B cell (primary cell): ENCODE measurements at regions not wholly inside any gene's neighbourhood (a gene's known extent, or its start where the extent isn't known, plus 50 kb on each side); places are given as distances from the start of the nearest gene placed in this dataset.

ENCODE experiments used
- ATAC-seq: fragments of 200-7000 bp; cut with Tn5 transposase; one replicate; pipeline ENCODE4 v1.10.0; 2021; ENCODE audit warnings: low read depth, mild to moderate bottlenecking, moderate number of reproducible peaks, moderate library complexity
- CTCF ChIA-PET: fragments of 350-600 bp; sonication (Branson Sonifier 250); formaldehyde crosslinking; loops from one replicate; lab custom pipeline; 2021; ENCODE audit warnings: antibody characterized with exemption, inconsistent platforms; lab: Charles Lee
- POLR2A ChIA-PET: fragments of 350-600 bp; sonication (Branson Sonifier 250); formaldehyde crosslinking; loops from one replicate; lab custom pipeline; 2021; ENCODE audit warnings: antibody characterized with exemption; lab: Charles Lee
- DNase-seq: peaks from one replicate; pipeline ENCODE4 v3.0.0; 2013
- H2AFZ ChIP-seq: 2 replicates; pipeline ENCODE4 v1.6.1; 2012; ENCODE audit warnings: mild to moderate bottlenecking, low read depth, low read length; ENCODE audit not compliant: insufficient read depth, poor library complexity, severe bottlenecking
- H3K27ac ChIP-seq, 2 donors: 1 replicate in 1 of 2; 2 replicates in 1 of 2; pipeline ENCODE4 v1.5.1; 2012 to 2013; ENCODE audit warnings: low read length in 2 of 2, mild to moderate bottlenecking in 2 of 2, moderate library complexity in 1 of 2
- H3K27me3 ChIP-seq, 4 experiments: fragments of 200-600 bp in 1 of 4; sonication (generic) in 1 of 4; replicated peaks in 1 of 4; 1 replicate in 2 of 4; 2 replicates in 2 of 4; pipeline versions ENCODE4 v1.6.1 to v1.7.0; 2013 to 2016; ENCODE audit warnings: low read length in 3 of 4, mild to moderate bottlenecking in 2 of 4, mixed read lengths in 1 of 4, moderate library complexity in 1 of 4; ENCODE audit not compliant: insufficient read depth in 4 of 4, control insufficient read depth in 3 of 4; ENCODE audit errors: control extremely low read depth in 1 of 4
- H3K36me3 ChIP-seq, 2 experiments: replicated peaks in 1 of 2; 1 replicate in 1 of 2; 2 replicates in 1 of 2; pipeline versions ENCODE4 v1.6.1 to v1.7.1; 2013; ENCODE audit warnings: low read length in 1 of 2; ENCODE audit not compliant: insufficient read depth in 2 of 2, control insufficient read depth in 1 of 2; ENCODE audit errors: control extremely low read depth in 1 of 2, extremely low read depth in 1 of 2
- H3K4me1 ChIP-seq, 2 donors: fragments of 200-600 bp in 1 of 2; sonication (generic) in 1 of 2; 1 replicate in 1 of 2; 2 replicates in 1 of 2; pipeline versions ENCODE4 v1.5.1 to v1.6.1; 2013 to 2017; ENCODE audit warnings: low read length in 2 of 2; ENCODE audit not compliant: control insufficient read depth in 2 of 2, insufficient read depth in 2 of 2
- H3K4me2 ChIP-seq: replicated peaks from 2 replicates; pipeline ENCODE3; 2012; ENCODE audit warnings: mild to moderate bottlenecking, low read depth, low read length; ENCODE audit not compliant: poor library complexity, severe bottlenecking
- H3K4me3 ChIP-seq, 5 experiments: fragments of 200-600 bp in 1 of 5; sonication (generic) in 1 of 5; 1 replicate in 3 of 5; 2 replicates in 2 of 5; pipeline versions ENCODE4 v1.5.1 to v1.7.0; 2011 to 2016; ENCODE audit warnings: low read length in 4 of 5, mild to moderate bottlenecking in 4 of 5, low read depth in 2 of 5, control low read depth in 1 of 5, moderate library complexity in 1 of 5; ENCODE audit not compliant: insufficient read depth in 1 of 5; ENCODE audit errors: control extremely low read depth in 1 of 5, extremely low read depth in 1 of 5
- H3K79me2 ChIP-seq: fragments of 200-600 bp; sonication (generic); one replicate; pipeline ENCODE4 v1.6.0; 2016; ENCODE audit warnings: low read length; ENCODE audit not compliant: control insufficient read depth, insufficient read depth
- H3K9ac ChIP-seq: fragments of 200-600 bp; sonication (generic); 2 replicates; pipeline ENCODE4 v1.6.1; 2017; ENCODE audit warnings: mild to moderate bottlenecking, low read length, moderate library complexity
- H3K9me3 ChIP-seq, 3 donors: one replicate each; pipeline versions ENCODE4 v1.6.1 to v1.7.1; 2013; ENCODE audit warnings: low read length in 2 of 3; ENCODE audit not compliant: control insufficient read depth in 2 of 3, insufficient read depth in 1 of 3; ENCODE audit errors: control extremely low read depth in 1 of 3
- H4K20me1 ChIP-seq: 2 replicates; pipeline ENCODE4 v1.6.0; 2012; ENCODE audit warnings: mild to moderate bottlenecking, low read length; ENCODE audit not compliant: insufficient read depth, control insufficient read depth, poor library complexity, severe bottlenecking
- H3K27ac Mint-ChIP-seq: one replicate; pipeline ENCODE4 v1.8.0; 2021; ENCODE audit warnings: mixed read lengths
- H3K27me3 Mint-ChIP-seq: one replicate; pipeline ENCODE4 v1.8.0; 2021; ENCODE audit warnings: mixed read lengths
- H3K4me1 Mint-ChIP-seq: one replicate; pipeline ENCODE4 v1.8.0; 2021; ENCODE audit warnings: mixed read lengths
- H3K4me3 Mint-ChIP-seq: one replicate; pipeline ENCODE4 v1.8.0; 2021; ENCODE audit warnings: mixed read lengths
- H3K9me3 Mint-ChIP-seq: one replicate; pipeline ENCODE4 v1.8.0; 2022; ENCODE audit warnings: mixed read lengths; ENCODE audit not compliant: insufficient read depth
- CTCF ChIP-seq: fragments of 200-600 bp; IDR thresholded peaks from one replicate; pipeline ENCODE4 v1.8.0; 2022; ENCODE audit warnings: antibody characterized with exemption, mild to moderate bottlenecking
- EZH2 ChIP-seq: IDR thresholded peaks from 2 replicates; pipeline ENCODE4 v1.6.1; 2012; ENCODE audit warnings: borderline replicate concordance, low read depth, mild to moderate bottlenecking, moderate library complexity, low read length; ENCODE audit not compliant: insufficient read depth, poor library complexity, severe bottlenecking
- WGBS: methylation state at CpG from one replicate; pipeline ENCODE4 v1.1.5; 2013; ENCODE audit warnings: missing lambda C conversion rate; ENCODE audit not compliant: insufficient coverage; 5-methylcytosine and 5-hydroxymethylcytosine counted together
- intact Hi-C: fragments of 100-400 bp; cut with micrococcal nuclease; formaldehyde crosslinking; loops from one replicate; pipeline ENCODE4 v1.10.0; 2022

GRCh38 chr3:106957029-106957428 is 420.2 kb upstream of the CCDC54 start:
- H3K9ac ChIP-seq: no peak overlapping the region

GRCh38 chr3:106962993-106963392 is 414.2 kb upstream of the CCDC54 start:
- Histone ChIP-seq H3K36me3 (no peaks in the 10 kb centered on the region), H4K20me1 (no peaks in the 10 kb centered on the region), H3K27me3 (no peaks in the 10 kb centered on the region), H3K4me1 (no peaks in the 10 kb centered on the region), H3K27ac (no peak overlapping the region), H3K4me2 (no peak overlapping the region), H3K9ac (no peak overlapping the region), H3K4me3 (no peak overlapping the region), H3K79me2 (no peaks in the 10 kb centered on the region), H3K9me3 (peaks cover 0 to 1% (median 0%) of the 10 kb centered on the region in 3 donors), H2AFZ (no peak overlapping the region)
- TF ChIP-seq EZH2: no peak
- TF ChIP-seq CTCF: no peak
- Mint-ChIP-seq H3K9me3 (no peaks in the 10 kb centered on the region), H3K27ac (no peak overlapping the region), H3K4me3 (no peak overlapping the region), H3K4me1 (no peaks in the 10 kb centered on the region), H3K27me3 (no peaks in the 10 kb centered on the region)
- ChIA-PET POLR2A (no interaction called here), CTCF (no interaction called here)
- DNase-seq (no peak), ATAC-seq (no peak)
- no CpG with 5 or more reads among the region's 1 CpG for WGBS
- intact Hi-C loops: no loop called here

More at GRCh38 chr3:106957029-106957428, 420.2 kb upstream of the CCDC54 start:
- peaks cover 0 to 1% (median 0%) of the 10 kb centered on the region in 3 donors for H3K9me3 ChIP-seq
- H3K79me2 ChIP-seq: no peaks in the 10 kb centered on the region
- Mint-ChIP-seq H3K9me3 (no peaks in the 10 kb centered on the region), H3K27me3 (no peaks in the 10 kb centered on the region), H3K4me3 (no peak overlapping the region), H3K27ac (no peak overlapping the region), H3K4me1 (no peaks in the 10 kb centered on the region)
- H3K27me3 ChIP-seq: no peaks in the 10 kb centered on the region
- 100% methylated on average over 1 of the region's 3 CpGs for WGBS
- no peaks in the 10 kb centered on the region for H3K4me1 ChIP-seq
- no peak overlapping the region for H3K4me2 ChIP-seq
- no peaks in the 10 kb centered on the region for H3K36me3 ChIP-seq
- ATAC-seq (no peak), DNase-seq (no peak)
- H2AFZ ChIP-seq: no peak overlapping the region
- intact Hi-C loops: no loop called here
- H3K4me3 ChIP-seq: no peak overlapping the region
- TF ChIP-seq EZH2 (no peak), CTCF (no peak)
- CTCF ChIA-PET: no interaction called here
- H4K20me1 ChIP-seq: no peaks in the 10 kb centered on the region
- no peak overlapping the region for H3K27ac ChIP-seq
- POLR2A ChIA-PET: no interaction called here
